IMR-90 (cell line): ENCODE measurements at regions not wholly inside any gene's neighbourhood (a gene's known extent, or its start where the extent isn't known, plus 50 kb on each side); places are given as distances from the start of the nearest gene placed in this dataset.

Source experiments
- ATAC-seq: fragments of 200-7000 bp; cut with Tn5 transposase; 2 replicates; pipeline ENCODE4 v1.9.1; 2020; ENCODE audit warnings: low read depth, mild to moderate bottlenecking, moderate library complexity
- BruUV-seq: library from RNA; stranded (reverse); fragments of 400-500 nt; replicated peaks from 2 replicates; lab custom pipeline; 2021; lab: Mats Ljungman, UMichigan
- CTCF ChIA-PET: fragments of 300-600 bp; formaldehyde crosslinking; extraction: SDS; loops from one replicate; lab custom pipeline; 2021; ENCODE audit warnings: antibody characterized with exemption; lab: Yijun Ruan, JAX
- POLR2A ChIA-PET: fragments of 300-600 bp; sonication (Branson Sonifier 250); formaldehyde crosslinking; loops from one replicate; lab custom pipeline; 2022; ENCODE audit warnings: antibody characterized with exemption; ENCODE audit not compliant: unreplicated experiment; lab: Charles Lee
- DNase-seq: peaks from one replicate; pipeline ENCODE4 v3.0.0; 2013
- H2AFZ ChIP-seq: replicated peaks from 2 replicates; pipeline ENCODE3; 2013; ENCODE audit warnings: low read length, mild to moderate bottlenecking; ENCODE audit not compliant: poor library complexity
- H2AK5ac ChIP-seq: 2 replicates; pipeline ENCODE4 v1.6.1; 2013; ENCODE audit warnings: low read depth, low read length, inconsistent platforms
- H2AK9ac ChIP-seq: replicated peaks from 2 replicates; pipeline ENCODE3; 2013; ENCODE audit warnings: mild to moderate bottlenecking, low read depth, low read length, moderate library complexity; ENCODE audit not compliant: poor library complexity
- H2BK120ac ChIP-seq: 2 replicates; pipeline ENCODE4 v1.6.1; 2013; ENCODE audit warnings: low read depth, low read length, inconsistent platforms
- H2BK15ac ChIP-seq: 3 replicates; pipeline ENCODE4 v1.6.1; 2013; ENCODE audit warnings: low read depth, low read length, inconsistent platforms
- H2BK20ac ChIP-seq: 2 replicates; pipeline ENCODE4 v1.6.1; 2013; ENCODE audit warnings: low read depth, mild to moderate bottlenecking, inconsistent platforms, low read length, moderate library complexity
- H2BK5ac ChIP-seq: 2 replicates; pipeline ENCODE4 v1.6.1; 2013; ENCODE audit warnings: mild to moderate bottlenecking, low read depth, low read length, inconsistent platforms; ENCODE audit not compliant: poor library complexity, severe bottlenecking
- H3K14ac ChIP-seq: replicated peaks from 2 replicates; pipeline ENCODE4 v1.6.1; 2013; ENCODE audit warnings: low read depth, low read length, inconsistent platforms
- H3K18ac ChIP-seq: 2 replicates; pipeline ENCODE4 v1.6.1; 2013; ENCODE audit warnings: low read depth, low read length, control low read depth
- H3K23ac ChIP-seq: 2 replicates; pipeline ENCODE4 v1.6.1; 2013; ENCODE audit warnings: low read depth, low read length, inconsistent platforms
- H3K27ac ChIP-seq: 2 replicates; pipeline ENCODE4 v1.5.1; 2013; ENCODE audit warnings: mild to moderate bottlenecking, control low read depth, low read length; ENCODE audit not compliant: insufficient read depth
- H3K27me3 ChIP-seq: 2 replicates; pipeline ENCODE4 v1.6.1; 2013; ENCODE audit warnings: low read length; ENCODE audit not compliant: control insufficient read depth, insufficient read depth
- H3K36me3 ChIP-seq: 2 replicates; pipeline ENCODE4 v1.6.1; 2013; ENCODE audit warnings: low read length, mixed read lengths; ENCODE audit not compliant: control insufficient read depth, insufficient read depth
- H3K4ac ChIP-seq: 2 replicates; pipeline ENCODE4 v1.6.1; 2013; ENCODE audit warnings: low read depth, low read length, inconsistent platforms
- H3K4me1 ChIP-seq: 2 replicates; pipeline ENCODE4 v1.6.1; 2013; ENCODE audit warnings: low read length, mixed read lengths; ENCODE audit not compliant: control insufficient read depth, insufficient read depth
- H3K4me2 ChIP-seq: 2 replicates; pipeline ENCODE4 v1.6.1; 2013; ENCODE audit warnings: low read depth, mild to moderate bottlenecking, control low read depth, low read length, moderate library complexity
- H3K4me3 ChIP-seq: 2 replicates; pipeline ENCODE4 v1.5.1; 2013; ENCODE audit warnings: low read depth, mild to moderate bottlenecking, control low read depth, low read length, moderate library complexity; ENCODE audit not compliant: insufficient read depth
- H3K56ac ChIP-seq: 2 replicates; pipeline ENCODE4 v1.6.1; 2013; ENCODE audit warnings: low read length, inconsistent platforms; ENCODE audit not compliant: insufficient read depth; ENCODE audit errors: extremely low read depth
- H3K79me1 ChIP-seq, 2 experiments: 2 replicates each; pipeline ENCODE4 v1.6.1; 2013; ENCODE audit warnings: low read length in 2 of 2, inconsistent platforms in 1 of 2, low read depth in 1 of 2
- H3K9ac ChIP-seq: 2 replicates; pipeline ENCODE4 v1.6.1; 2013; ENCODE audit warnings: low read depth, low read length, control low read depth
- H3K9me1 ChIP-seq: 2 replicates; pipeline ENCODE4 v1.6.1; 2013; ENCODE audit warnings: low read length, inconsistent platforms; ENCODE audit not compliant: insufficient read depth
- H3K9me3 ChIP-seq: 2 replicates; pipeline ENCODE4 v1.6.1; 2013; ENCODE audit warnings: low read length; ENCODE audit not compliant: control insufficient read depth, insufficient read depth
- H4K20me1 ChIP-seq: 2 replicates; pipeline ENCODE4 v1.6.1; 2013; ENCODE audit warnings: low read length, inconsistent platforms; ENCODE audit not compliant: insufficient read depth
- H4K5ac ChIP-seq: 2 replicates; pipeline ENCODE4 v1.6.1; 2013; ENCODE audit warnings: mild to moderate bottlenecking, low read depth, low read length, control low read depth
- H4K8ac ChIP-seq, 2 experiments: 2 replicates each; pipeline ENCODE4 v1.6.1; 2013; ENCODE audit warnings: low read depth in 2 of 2, low read length in 2 of 2, control low read depth in 1 of 2, inconsistent platforms in 1 of 2
- H4K91ac ChIP-seq: 2 replicates; pipeline ENCODE4 v1.6.1; 2013; ENCODE audit warnings: low read depth, low read length, inconsistent platforms; ENCODE audit not compliant: insufficient read depth
- BHLHE40 ChIP-seq: fragments of 150-350 bp; IDR thresholded peaks from 2 replicates; pipeline ENCODE4 v1.6.1; 2016; ENCODE audit warnings: mild to moderate bottlenecking, low read depth, low read length
- CEBPB ChIP-seq: IDR thresholded peaks from 2 replicates; pipeline ENCODE4 v1.6.1; 2012; ENCODE audit warnings: low read depth, low read length, improper control_type of control experiment
- CHD1 ChIP-seq: IDR thresholded peaks from 2 replicates; pipeline ENCODE4 v1.6.1; 2012; ENCODE audit warnings: low read depth, low read length, improper control_type of control experiment
- FOS ChIP-seq: fragments of 150-350 bp; IDR thresholded peaks from 2 replicates; pipeline ENCODE4 v1.6.1; 2016; ENCODE audit warnings: low read depth, low read length
- MAFK ChIP-seq: IDR thresholded peaks from 2 replicates; pipeline ENCODE4 v1.6.1; 2012; ENCODE audit warnings: low read depth, low read length, improper control_type of control experiment
- MAZ ChIP-seq: IDR thresholded peaks from 2 replicates; pipeline ENCODE4 v1.6.1; 2012; ENCODE audit warnings: low read depth, mild to moderate bottlenecking, low read length, improper control_type of control experiment, moderate library complexity, borderline replicate concordance
- MXI1 ChIP-seq: IDR thresholded peaks from 2 replicates; pipeline ENCODE4 v1.6.1; 2012; ENCODE audit warnings: low read depth, mild to moderate bottlenecking, low read length, moderate library complexity, borderline replicate concordance
- NFE2L2 ChIP-seq: fragments of 150-350 bp; IDR thresholded peaks from 2 replicates; pipeline ENCODE4 v1.6.1; 2016; ENCODE audit warnings: low read depth, mild to moderate bottlenecking, low read length
- RAD21 ChIP-seq: IDR thresholded peaks from 2 replicates; pipeline ENCODE4 v1.6.1; 2012; ENCODE audit warnings: low read length, improper control_type of control experiment
- RCOR1 ChIP-seq: IDR thresholded peaks from 2 replicates; pipeline ENCODE4 v1.6.1; 2012; ENCODE audit warnings: mild to moderate bottlenecking, low read length, improper control_type of control experiment; ENCODE audit not compliant: insufficient replicate concordance
- RFX5 ChIP-seq: IDR thresholded peaks from 2 replicates; pipeline ENCODE4 v1.8.0; 2012; ENCODE audit warnings: low read depth, mild to moderate bottlenecking, low read length, moderate library complexity
- WGBS, 2 experiments: methylation state at CpG; one replicate each; pipeline versions ENCODE4 v1.1.5 to v1.1.7; 2013; ENCODE audit warnings: missing lambda C conversion rate in 2 of 2; ENCODE audit not compliant: insufficient read length in 1 of 2; ENCODE audit errors: extremely low coverage in 2 of 2; 5-methylcytosine and 5-hydroxymethylcytosine counted together
- dilution Hi-C: fragments of 300-500 bp; cut with HindIII; formaldehyde crosslinking; loops from one replicate; pipeline ENCODE4 v1.14.3; 2018; ENCODE audit warnings: low sequenced_read_pairs; ENCODE audit not compliant: unreplicated experiment
- in situ Hi-C: fragments of 300-500 bp; cut with MboI; formaldehyde crosslinking; loops from 3 replicates; pipeline ENCODE4 v1.14.3; 2019; ENCODE audit warnings: low sequenced_read_pairs, inconsistent platforms, mixed read lengths
- intact Hi-C: fragments of 100-400 bp; cut with micrococcal nuclease; formaldehyde crosslinking; loops from 2 replicates; pipeline ENCODE4 v1.10.0; 2022
- TF ChIP-seq, protein P1 (sequence below): conservative IDR thresholded peaks from 2 replicates; pipeline ENCODE4 v1.5.1; 2012; ENCODE audit warnings: mild to moderate bottlenecking, low read depth, low read length, improper control_type of control experiment
- TF ChIP-seq, protein P2 (sequence below): fragments of 150-350 bp; IDR thresholded peaks from 2 replicates; pipeline ENCODE4 v1.6.1; 2016; ENCODE audit warnings: low read depth, mild to moderate bottlenecking, low read length, moderate library complexity, borderline replicate concordance
- TF ChIP-seq, protein P3 (sequence below): fragments of 150-350 bp; IDR thresholded peaks from 2 replicates; pipeline ENCODE4 v1.6.1; 2017; ENCODE audit warnings: mild to moderate bottlenecking, antibody characterized with exemption, low read length, low read depth

DNA sequence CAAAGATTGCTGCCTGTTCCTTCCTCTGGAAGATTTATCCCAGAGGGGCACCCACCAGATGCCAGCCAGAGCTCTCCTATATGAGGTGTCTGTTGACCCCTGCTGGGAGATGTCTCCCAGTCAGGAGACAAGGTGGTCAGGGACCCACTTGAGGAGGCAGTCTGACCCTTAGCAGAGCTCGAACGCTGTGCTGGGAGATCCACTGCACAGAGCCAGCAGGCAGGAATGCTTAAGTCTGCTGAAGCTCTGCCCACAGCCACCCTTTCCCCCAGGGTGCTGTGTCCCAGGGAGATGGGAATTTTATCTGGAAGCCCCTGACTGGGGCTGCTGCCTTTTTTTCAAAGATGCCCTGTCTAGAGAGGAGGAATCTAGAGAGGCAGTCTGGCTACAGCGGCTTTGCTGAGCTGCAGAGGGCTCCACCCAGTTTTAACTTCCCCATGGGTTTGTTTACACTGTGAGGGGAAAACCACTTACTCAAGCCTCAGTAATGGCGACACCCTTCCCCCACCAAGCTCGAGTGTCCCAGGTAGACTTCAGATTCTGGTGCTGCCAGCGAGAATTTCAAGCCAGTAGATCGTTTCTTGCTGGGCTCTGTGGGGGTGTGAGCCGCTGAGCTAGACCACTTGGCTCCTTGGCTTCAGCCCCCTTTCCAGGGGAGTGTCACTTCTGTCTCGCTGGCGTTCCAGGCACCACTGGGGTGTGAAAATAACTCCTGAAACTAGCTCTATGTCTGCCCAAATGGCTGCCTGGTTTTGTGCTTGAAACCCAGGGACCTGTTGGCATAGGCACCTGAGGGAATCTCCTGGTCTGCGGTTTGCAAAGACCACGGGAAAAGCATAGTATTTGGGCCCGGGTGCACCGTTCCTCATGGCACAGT lies 51.1 kb upstream of the PDC start:
- ATAC-seq = peak; percentile 80
- dilution Hi-C loops = no loop called here
- peak overlapping the region; percentile 72 for H2AK9ac ChIP-seq
- H2AK5ac ChIP-seq = peak overlapping the region; percentile 33; the same call in 1 of the 2 replicates
- no peaks in the 10 kb centered on the region for H3K79me1 ChIP-seq
- peak overlapping the region; percentile 48; the same call in 1 of the 2 replicates for H4K91ac ChIP-seq
- no peak overlapping the region for H4K5ac ChIP-seq
- H3K56ac ChIP-seq = no peak overlapping the region
- peak overlapping the region; percentile 58 for H3K14ac ChIP-seq
- ChIA-PET POLR2A (no interaction called here), CTCF (interaction anchor here (0.9 kb wide), 1 partner anchor 13 kb away, joined by 8 read pairs; no protein-coding TSS in a partner anchor)
- H3K9me1 ChIP-seq = peaks cover 10% of the 10 kb centered on the region; the same call in 1 of the 2 replicates
- H3K27me3 ChIP-seq = no peaks in the 10 kb centered on the region
- no peaks in the 10 kb centered on the region for H3K36me3 ChIP-seq
- BruUV-seq = no TSS peak
- peak overlapping the region; percentile 61 for H3K23ac ChIP-seq
- no peaks in the 10 kb centered on the region for H3K9me3 ChIP-seq
- H3K4ac ChIP-seq = peak overlapping the region; percentile 39
- no peak overlapping the region for H3K4me2 ChIP-seq
- H2BK5ac ChIP-seq = no peak overlapping the region
- no peak overlapping the region for H3K4me3 ChIP-seq
- peak overlapping the region; percentile 42; the same call in 1 of the 3 replicates for H2BK15ac ChIP-seq
- H3K4me1 ChIP-seq = no peaks in the 10 kb centered on the region; the same call in none of the 2 replicates
- peak overlapping the region; percentile 93 for H2AFZ ChIP-seq
- no peak overlapping the region for H3K18ac ChIP-seq
- no peak overlapping the region for H3K9ac ChIP-seq
- DNase-seq = peak; percentile 48
- peak overlapping the region; percentile 74 to 76 for H4K8ac ChIP-seq
- no peaks in the 10 kb centered on the region for H4K20me1 ChIP-seq
- in situ Hi-C loops = no loop called here
- intact Hi-C loops = no loop called here
- no peak overlapping the region for H3K27ac ChIP-seq
- no CpG with 5 or more reads among the region's 14 CpGs for WGBS, 2 experiments
- peak overlapping the region; percentile 53; the same call in 1 of the 2 replicates for H2BK20ac ChIP-seq
- H2BK120ac ChIP-seq = peak overlapping the region; percentile 20
- TF ChIP-seq CEBPB = no peak
- no peak for TF ChIP-seq RAD21
- TF ChIP-seq CHD1 = no peak
- TF ChIP-seq, protein P1, sequence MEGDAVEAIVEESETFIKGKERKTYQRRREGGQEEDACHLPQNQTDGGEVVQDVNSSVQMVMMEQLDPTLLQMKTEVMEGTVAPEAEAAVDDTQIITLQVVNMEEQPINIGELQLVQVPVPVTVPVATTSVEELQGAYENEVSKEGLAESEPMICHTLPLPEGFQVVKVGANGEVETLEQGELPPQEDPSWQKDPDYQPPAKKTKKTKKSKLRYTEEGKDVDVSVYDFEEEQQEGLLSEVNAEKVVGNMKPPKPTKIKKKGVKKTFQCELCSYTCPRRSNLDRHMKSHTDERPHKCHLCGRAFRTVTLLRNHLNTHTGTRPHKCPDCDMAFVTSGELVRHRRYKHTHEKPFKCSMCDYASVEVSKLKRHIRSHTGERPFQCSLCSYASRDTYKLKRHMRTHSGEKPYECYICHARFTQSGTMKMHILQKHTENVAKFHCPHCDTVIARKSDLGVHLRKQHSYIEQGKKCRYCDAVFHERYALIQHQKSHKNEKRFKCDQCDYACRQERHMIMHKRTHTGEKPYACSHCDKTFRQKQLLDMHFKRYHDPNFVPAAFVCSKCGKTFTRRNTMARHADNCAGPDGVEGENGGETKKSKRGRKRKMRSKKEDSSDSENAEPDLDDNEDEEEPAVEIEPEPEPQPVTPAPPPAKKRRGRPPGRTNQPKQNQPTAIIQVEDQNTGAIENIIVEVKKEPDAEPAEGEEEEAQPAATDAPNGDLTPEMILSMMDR = no peak
- TF ChIP-seq, protein P2, sequence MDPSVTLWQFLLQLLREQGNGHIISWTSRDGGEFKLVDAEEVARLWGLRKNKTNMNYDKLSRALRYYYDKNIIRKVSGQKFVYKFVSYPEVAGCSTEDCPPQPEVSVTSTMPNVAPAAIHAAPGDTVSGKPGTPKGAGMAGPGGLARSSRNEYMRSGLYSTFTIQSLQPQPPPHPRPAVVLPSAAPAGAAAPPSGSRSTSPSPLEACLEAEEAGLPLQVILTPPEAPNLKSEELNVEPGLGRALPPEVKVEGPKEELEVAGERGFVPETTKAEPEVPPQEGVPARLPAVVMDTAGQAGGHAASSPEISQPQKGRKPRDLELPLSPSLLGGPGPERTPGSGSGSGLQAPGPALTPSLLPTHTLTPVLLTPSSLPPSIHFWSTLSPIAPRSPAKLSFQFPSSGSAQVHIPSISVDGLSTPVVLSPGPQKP = no peak
- no peak for TF ChIP-seq BHLHE40
- TF ChIP-seq MAZ = no peak
- TF ChIP-seq RFX5 = no peak
- TF ChIP-seq MXI1 = no peak
- TF ChIP-seq, protein P3, sequence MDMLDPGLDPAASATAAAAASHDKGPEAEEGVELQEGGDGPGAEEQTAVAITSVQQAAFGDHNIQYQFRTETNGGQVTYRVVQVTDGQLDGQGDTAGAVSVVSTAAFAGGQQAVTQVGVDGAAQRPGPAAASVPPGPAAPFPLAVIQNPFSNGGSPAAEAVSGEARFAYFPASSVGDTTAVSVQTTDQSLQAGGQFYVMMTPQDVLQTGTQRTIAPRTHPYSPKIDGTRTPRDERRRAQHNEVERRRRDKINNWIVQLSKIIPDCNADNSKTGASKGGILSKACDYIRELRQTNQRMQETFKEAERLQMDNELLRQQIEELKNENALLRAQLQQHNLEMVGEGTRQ = no peak
- no peak for TF ChIP-seq FOS
- TF ChIP-seq RCOR1 = no peak
- no peak for TF ChIP-seq NFE2L2
- no peak for TF ChIP-seq MAFK
